ENCODE measurements at regions not wholly inside any gene's neighbourhood (a gene's known extent, or its start where the extent isn't known, plus 50 kb on each side); places are given as distances from the start of the nearest gene placed in this dataset.

DNA sequence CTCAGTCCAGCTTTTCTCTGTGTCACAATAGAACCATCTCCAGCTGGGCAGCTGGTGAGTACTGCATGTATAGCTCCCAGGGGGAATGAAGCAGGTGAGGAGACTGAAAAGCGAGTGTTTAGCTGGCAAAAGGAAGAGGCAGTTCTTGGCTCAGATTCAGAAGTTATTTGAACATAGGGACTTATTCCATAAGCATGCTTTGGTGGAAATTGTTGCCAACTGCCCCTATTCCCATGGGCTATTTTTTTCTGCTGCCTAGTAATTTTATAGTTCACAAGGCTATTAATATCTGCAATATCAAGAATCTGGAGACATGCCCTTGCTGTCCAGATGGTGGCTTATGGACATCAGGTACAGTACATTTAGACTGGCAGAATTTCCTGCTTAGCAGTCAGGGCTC is 1112.7 kb downstream of the LRFN5 start:
- Histone ChIP-seq H3K9me3 (ENCODE audit: control insufficient read depth, insufficient read depth, low read length) (no peaks in the 10 kb centered on the region), H3K79me2 (ENCODE audit: control insufficient read depth, low read length) (no peaks in the 10 kb centered on the region), H3K36me3 (ENCODE audit: control insufficient read depth, low read length) (no peaks in the 10 kb centered on the region), H3F3A (ENCODE audit: control insufficient read depth, insufficient read depth) (no peaks in the 10 kb centered on the region), H3K27ac (ENCODE audit: low read depth, low read length) (no peak overlapping the region), H3K4me1 (ENCODE audit: control insufficient read depth, low read length) (no peaks in the 10 kb centered on the region), H3K4me3 (ENCODE audit: low read length) (no peak overlapping the region), H3K9me2 (replicated peaks; ENCODE audit: control insufficient read depth, low read length) (no peaks in the 10 kb centered on the region), H3K27me3 (ENCODE audit: control insufficient read depth, low read length) (no peaks in the 10 kb centered on the region), H3K4me2 (ENCODE audit: low read length) (no peak overlapping the region), H4K20me1 (ENCODE audit: control insufficient read depth, insufficient read depth, low read depth, low read length) (no peaks in the 10 kb centered on the region)
- TF ChIP-seq, protein P1, sequence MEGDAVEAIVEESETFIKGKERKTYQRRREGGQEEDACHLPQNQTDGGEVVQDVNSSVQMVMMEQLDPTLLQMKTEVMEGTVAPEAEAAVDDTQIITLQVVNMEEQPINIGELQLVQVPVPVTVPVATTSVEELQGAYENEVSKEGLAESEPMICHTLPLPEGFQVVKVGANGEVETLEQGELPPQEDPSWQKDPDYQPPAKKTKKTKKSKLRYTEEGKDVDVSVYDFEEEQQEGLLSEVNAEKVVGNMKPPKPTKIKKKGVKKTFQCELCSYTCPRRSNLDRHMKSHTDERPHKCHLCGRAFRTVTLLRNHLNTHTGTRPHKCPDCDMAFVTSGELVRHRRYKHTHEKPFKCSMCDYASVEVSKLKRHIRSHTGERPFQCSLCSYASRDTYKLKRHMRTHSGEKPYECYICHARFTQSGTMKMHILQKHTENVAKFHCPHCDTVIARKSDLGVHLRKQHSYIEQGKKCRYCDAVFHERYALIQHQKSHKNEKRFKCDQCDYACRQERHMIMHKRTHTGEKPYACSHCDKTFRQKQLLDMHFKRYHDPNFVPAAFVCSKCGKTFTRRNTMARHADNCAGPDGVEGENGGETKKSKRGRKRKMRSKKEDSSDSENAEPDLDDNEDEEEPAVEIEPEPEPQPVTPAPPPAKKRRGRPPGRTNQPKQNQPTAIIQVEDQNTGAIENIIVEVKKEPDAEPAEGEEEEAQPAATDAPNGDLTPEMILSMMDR (IDR thresholded peaks at IDR 0.05; ENCODE audit: low read depth, low read length, poor library complexity, severe bottlenecking): no peak
- no peak for TF ChIP-seq EZH2phosphoT487 (IDR thresholded peaks at IDR 0.05; ENCODE audit: borderline replicate concordance, low read length)

DNA sequence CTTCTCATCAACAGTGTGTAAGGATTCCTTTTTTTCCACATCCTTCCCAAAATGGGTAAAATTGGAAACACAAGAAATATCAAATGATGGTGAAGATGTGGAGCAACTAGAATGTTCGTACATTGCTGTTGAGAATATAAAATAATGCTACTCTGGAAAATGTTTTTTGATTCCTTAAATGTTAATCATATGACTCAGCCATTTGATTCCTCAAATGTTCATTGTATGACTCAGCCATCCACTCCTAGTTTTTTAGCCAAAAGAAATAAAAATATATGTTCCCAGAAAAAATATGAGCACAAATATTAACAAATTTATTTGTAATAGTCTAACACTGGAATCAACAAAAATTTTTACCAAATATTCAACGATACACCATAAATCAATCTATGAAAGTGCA is 1108.6 kb downstream of the LRFN5 start:
- Histone ChIP-seq H3K4me2 (ENCODE audit: low read length) (no peak overlapping the region), H3K79me2 (ENCODE audit: control insufficient read depth, low read length) (no peaks in the 10 kb centered on the region), H3K9me3 (ENCODE audit: control insufficient read depth, insufficient read depth, low read length) (no peaks in the 10 kb centered on the region), H3K36me3 (ENCODE audit: control insufficient read depth, low read length) (no peaks in the 10 kb centered on the region), H3K9me2 (replicated peaks; ENCODE audit: control insufficient read depth, low read length) (no peaks in the 10 kb centered on the region), H3K4me1 (ENCODE audit: control insufficient read depth, low read length) (no peaks in the 10 kb centered on the region), H3K27me3 (ENCODE audit: control insufficient read depth, low read length) (no peaks in the 10 kb centered on the region), H3F3A (ENCODE audit: control insufficient read depth, insufficient read depth) (no peaks in the 10 kb centered on the region), H3K4me3 (ENCODE audit: low read length) (no peak overlapping the region), H3K27ac (ENCODE audit: low read depth, low read length) (no peak overlapping the region), H4K20me1 (ENCODE audit: control insufficient read depth, insufficient read depth, low read depth, low read length) (no peaks in the 10 kb centered on the region)
- no peak for TF ChIP-seq EZH2phosphoT487 (IDR thresholded peaks at IDR 0.05; ENCODE audit: borderline replicate concordance, low read length)
- TF ChIP-seq, protein P1 (IDR thresholded peaks at IDR 0.05; ENCODE audit: low read depth, low read length, poor library complexity, severe bottlenecking): no peak

- Histone ChIP-seq H4K20me1 (ENCODE audit: control insufficient read depth, insufficient read depth, low read depth, low read length) (no peaks in the 10 kb centered on the region), H3K27ac (ENCODE audit: low read depth, low read length) (no peak overlapping the region), H3K79me2 (ENCODE audit: control insufficient read depth, low read length) (no peaks in the 10 kb centered on the region), H3K27me3 (ENCODE audit: control insufficient read depth, low read length) (no peaks in the 10 kb centered on the region), H3K9me3 (ENCODE audit: control insufficient read depth, insufficient read depth, low read length) (no peaks in the 10 kb centered on the region), H3K4me1 (ENCODE audit: control insufficient read depth, low read length) (no peaks in the 10 kb centered on the region), H3F3A (ENCODE audit: control insufficient read depth, insufficient read depth) (no peaks in the 10 kb centered on the region), H3K9me2 (replicated peaks; ENCODE audit: control insufficient read depth, low read length) (no peaks in the 10 kb centered on the region), H3K4me2 (ENCODE audit: low read length) (no peak overlapping the region), H3K36me3 (ENCODE audit: control insufficient read depth, low read length) (no peaks in the 10 kb centered on the region), H3K4me3 (ENCODE audit: low read length) (no peak overlapping the region)
- TF ChIP-seq, protein P1 (IDR thresholded peaks at IDR 0.05; ENCODE audit: low read depth, low read length, poor library complexity, severe bottlenecking): no peak
- TF ChIP-seq EZH2phosphoT487 (IDR thresholded peaks at IDR 0.05; ENCODE audit: borderline replicate concordance, low read length): no peak
Measured at GRCh38 chr14:42710071-42710470, 1103.4 kb downstream of the LRFN5 start.

DNA sequence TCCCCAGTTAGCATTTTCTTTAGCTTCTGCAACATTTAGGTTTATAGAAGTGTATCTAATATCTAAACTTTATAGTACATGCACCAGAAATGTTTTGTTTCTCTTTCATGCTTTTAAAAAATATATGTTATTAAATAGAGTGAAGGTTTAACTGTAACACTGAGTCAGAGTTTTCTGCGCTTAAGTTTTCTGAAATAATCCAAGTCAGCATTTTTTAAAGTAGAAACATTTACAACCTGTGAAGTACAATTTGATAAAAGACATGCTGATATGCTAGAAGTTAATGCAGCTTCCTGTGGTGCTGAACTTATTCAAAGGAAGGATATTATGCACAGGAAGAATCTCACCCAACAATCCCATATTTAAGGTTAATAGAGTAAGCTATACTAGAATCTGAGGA is 1096.8 kb downstream of the LRFN5 start:
- Histone ChIP-seq H4K20me1 (ENCODE audit: control insufficient read depth, insufficient read depth, low read depth, low read length) (no peaks in the 10 kb centered on the region), H3K4me2 (ENCODE audit: low read length) (no peak overlapping the region), H3K9me2 (replicated peaks; ENCODE audit: control insufficient read depth, low read length) (no peaks in the 10 kb centered on the region), H3K27ac (ENCODE audit: low read depth, low read length) (no peak overlapping the region), H3K79me2 (ENCODE audit: control insufficient read depth, low read length) (no peaks in the 10 kb centered on the region), H3F3A (ENCODE audit: control insufficient read depth, insufficient read depth) (no peaks in the 10 kb centered on the region), H3K36me3 (ENCODE audit: control insufficient read depth, low read length) (no peaks in the 10 kb centered on the region), H3K4me3 (ENCODE audit: low read length) (no peak overlapping the region), H3K9me3 (ENCODE audit: control insufficient read depth, insufficient read depth, low read length) (no peaks in the 10 kb centered on the region), H3K4me1 (ENCODE audit: control insufficient read depth, low read length) (no peaks in the 10 kb centered on the region), H3K27me3 (ENCODE audit: control insufficient read depth, low read length) (no peaks in the 10 kb centered on the region)
- TF ChIP-seq EZH2phosphoT487 (IDR thresholded peaks at IDR 0.05; ENCODE audit: borderline replicate concordance, low read length): no peak
- TF ChIP-seq, protein P1 (IDR thresholded peaks at IDR 0.05; ENCODE audit: low read depth, low read length, poor library complexity, severe bottlenecking): no peak
